Calu3 (cell line): ENCODE measurements at regions not wholly inside any gene's neighbourhood (a gene's known extent, or its start where the extent isn't known, plus 50 kb on each side); places are given as distances from the start of the nearest gene placed in this dataset.

Experiments used
- BruUV-seq: library from RNA; stranded (reverse); fragments of 400-500 nt; replicated peaks from 2 replicates; lab custom pipeline; 2021; lab: Mats Ljungman, UMichigan
- CTCF ChIA-PET: fragments of 300-600 bp; sonication (Branson Sonifier 250); formaldehyde crosslinking; loops from one replicate; lab custom pipeline; 2022; ENCODE audit warnings: antibody characterized with exemption; lab: Charles Lee
- DNase-seq: peaks from one replicate; pipeline ENCODE4 v3.0.0; 2022
- H3K27ac Mint-ChIP-seq: one replicate; pipeline ENCODE4 v1.8.0; 2022; ENCODE audit warnings: mixed read lengths; ENCODE audit not compliant: unreplicated experiment
- H3K27me3 Mint-ChIP-seq: one replicate; pipeline ENCODE4 v1.8.0; 2022; ENCODE audit warnings: mixed read lengths; ENCODE audit not compliant: unreplicated experiment
- H3K36me3 Mint-ChIP-seq: one replicate; pipeline ENCODE4 v1.8.0; 2022; ENCODE audit warnings: mild to moderate bottlenecking, moderate library complexity, mixed read lengths; ENCODE audit not compliant: insufficient read depth, unreplicated experiment
- H3K4me1 Mint-ChIP-seq: one replicate; pipeline ENCODE4 v1.8.0; 2022; ENCODE audit warnings: mild to moderate bottlenecking, low read depth, mixed read lengths; ENCODE audit not compliant: unreplicated experiment
- H3K4me3 Mint-ChIP-seq: one replicate; pipeline ENCODE4 v1.8.0; 2022; ENCODE audit warnings: mild to moderate bottlenecking, low read depth, moderate library complexity, mixed read lengths; ENCODE audit not compliant: unreplicated experiment
- H3K9me3 Mint-ChIP-seq: one replicate; pipeline ENCODE4 v1.8.0; 2022; ENCODE audit warnings: low read depth, mixed read lengths; ENCODE audit not compliant: unreplicated experiment
- CTCF ChIP-seq: fragments of 200-600 bp; IDR thresholded peaks from one replicate; pipeline ENCODE4 v1.8.0; 2022; ENCODE audit warnings: antibody characterized with exemption; ENCODE audit not compliant: unreplicated experiment
- intact Hi-C: fragments of 100-400 bp; cut with micrococcal nuclease; formaldehyde crosslinking; loops from one replicate; pipeline ENCODE4 v1.10.0; 2022; ENCODE audit not compliant: unreplicated experiment

- Mint-ChIP-seq H3K4me1 (no peaks in the 10 kb centered on the region), H3K27me3 (peaks cover 28% of the 10 kb centered on the region), H3K4me3 (no peak overlapping the region), H3K27ac (no peak overlapping the region), H3K9me3 (no peaks in the 10 kb centered on the region), H3K36me3 (no peaks in the 10 kb centered on the region)
- TF ChIP-seq CTCF: no peak
- CTCF ChIA-PET: no interaction called here
- intact Hi-C loops: no loop called here
- no TSS peak for BruUV-seq
- DNase-seq: no peak
These were observed 215.7 kb downstream of the ATPSCKMT start for GRCh38 chr5:10034001-10034400.

- H3K4me3 Mint-ChIP-seq: no peak overlapping the region
- H3K27me3 Mint-ChIP-seq: peaks cover 6% of the 10 kb centered on the region
- intact Hi-C loops: no loop called here
- BruUV-seq: no TSS peak
- H3K27ac Mint-ChIP-seq: no peak overlapping the region
- no peak for TF ChIP-seq CTCF
- H3K4me1 Mint-ChIP-seq: no peaks in the 10 kb centered on the region
- CTCF ChIA-PET: no interaction called here
- no peak for DNase-seq
- H3K9me3 Mint-ChIP-seq: peaks cover 3% of the 10 kb centered on the region
- no peaks in the 10 kb centered on the region for H3K36me3 Mint-ChIP-seq
These were observed 217.9 kb downstream of the ATPSCKMT start for GRCh38 chr5:10031817-10032216.

GRCh38 chr5:10030219-10030831, 219.4 kb downstream of the ATPSCKMT start:
- peak; percentile 58 for DNase-seq
- no peaks in the 10 kb centered on the region for H3K36me3 Mint-ChIP-seq

GRCh38 chr5:10023494-10023893, 226.2 kb downstream of the ATPSCKMT start:
- no peak overlapping the region for H3K27ac Mint-ChIP-seq
- H3K27me3 Mint-ChIP-seq: no peaks in the 10 kb centered on the region
- intact Hi-C loops: no loop called here
- BruUV-seq: no TSS peak
- CTCF ChIA-PET: no interaction called here
- H3K9me3 Mint-ChIP-seq: peaks cover 9% of the 10 kb centered on the region
- TF ChIP-seq CTCF: no peak
- no peak overlapping the region for H3K4me3 Mint-ChIP-seq
- H3K4me1 Mint-ChIP-seq: peaks cover 8% of the 10 kb centered on the region
- peaks cover 7% of the 10 kb centered on the region for H3K36me3 Mint-ChIP-seq
- DNase-seq: no peak

More at GRCh38 chr5:10030219-10030831, 219.4 kb downstream of the ATPSCKMT start:
- no TSS peak for BruUV-seq
- H3K4me1 Mint-ChIP-seq: no peaks in the 10 kb centered on the region
- H3K9me3 Mint-ChIP-seq: peaks cover 3% of the 10 kb centered on the region
- intact Hi-C loops: loop anchor here (1.0 kb wide), 2 partner anchors 132 to 179 kb away; no protein-coding TSS in a partner anchor
- TF ChIP-seq CTCF: peak; percentile 14
- no peak overlapping the region for H3K27ac Mint-ChIP-seq
- no peak overlapping the region for H3K4me3 Mint-ChIP-seq
- H3K27me3 Mint-ChIP-seq: no peaks in the 10 kb centered on the region
- CTCF ChIA-PET: interaction anchor here (0.8 to 1.4 kb wide), 5 partner anchors 131 to 267 kb away, joined by 3 to 17 read pairs (median 4); no protein-coding TSS in a partner anchor
